ENCODE measurements at regions not wholly inside any gene's neighbourhood (a gene's known extent, or its start where the extent isn't known, plus 50 kb on each side); places are given as distances from the start of the nearest gene placed in this dataset.
"Not testable (repeated sequence)": the region's sequence is repeated elsewhere in the genome, so short reads cannot be mapped to it uniquely, and the experiment has no call there.

GRCh38 chr9:81103597-81104471 lies 585.5 kb downstream of the TLE1 start:
- no peak for DNase-seq

- no peak for DNase-seq
These were observed 592.1 kb downstream of the TLE1 start for GRCh38 chr9:81097131-81097847.

- no peak for DNase-seq
These were observed 592.7 kb downstream of the TLE1 start for GRCh38 chr9:81096625-81097024.

- no peak for DNase-seq
These were observed 597.3 kb downstream of the TLE1 start for GRCh38 chr9:81092057-81092456.

- no peak for DNase-seq
These were observed 601.0 kb downstream of the TLE1 start for GRCh38 chr9:81088341-81088740.

- no peak for DNase-seq
These were observed 602.9 kb downstream of the TLE1 start for GRCh38 chr9:81086416-81086815.

- no peak for DNase-seq
These were observed 605.4 kb downstream of the TLE1 start for GRCh38 chr9:81083854-81084512.

- DNase-seq = no peak
These were observed 606.3 kb downstream of the TLE1 start for GRCh38 chr9:81083067-81083466.

- DNase-seq = no peak
These were observed 607.1 kb downstream of the TLE1 start for GRCh38 chr9:81082221-81082620.

GRCh38 chr9:81080900-81081299 lies 608.4 kb downstream of the TLE1 start:
- no peak for DNase-seq

GRCh38 chr9:81080185-81080584 lies 609.2 kb downstream of the TLE1 start:
- DNase-seq = no peak

- no peak for DNase-seq
These were observed 610.3 kb downstream of the TLE1 start for GRCh38 chr9:81079055-81079454.

- no peak for DNase-seq
These were observed 610.8 kb downstream of the TLE1 start for GRCh38 chr9:81078555-81078954.

GRCh38 chr9:81077572-81077971 lies 611.8 kb downstream of the TLE1 start:
- no peak for DNase-seq

GRCh38 chr9:81076131-81076530 lies 613.2 kb downstream of the TLE1 start:
- no peak for DNase-seq

- no peak for DNase-seq
These were observed 615.1 kb downstream of the TLE1 start for GRCh38 chr9:81074221-81074620.

GRCh38 chr9:81073821-81074220 lies 615.5 kb downstream of the TLE1 start:
- no peak for DNase-seq

- no peak for DNase-seq
These were observed 616.6 kb downstream of the TLE1 start for GRCh38 chr9:81072758-81073157.

GRCh38 chr9:81071108-81071507 lies 618.2 kb downstream of the TLE1 start:
- no peak for DNase-seq

GRCh38 chr9:81070689-81071088 lies 618.7 kb downstream of the TLE1 start:
- no peak for DNase-seq

GRCh38 chr9:81069923-81070322 lies 619.4 kb downstream of the TLE1 start:
- DNase-seq = no peak

- DNase-seq = no peak
These were observed 620.1 kb downstream of the TLE1 start for GRCh38 chr9:81069038-81069795.

- DNase-seq = not testable (repeated sequence)
These were observed 626.4 kb downstream of the TLE1 start for GRCh38 chr9:81062995-81063394.

Measured in AML-193 (cell line).